DOHH2 (cell line): ENCODE measurements at regions not wholly inside any gene's neighbourhood (a gene's known extent, or its start where the extent isn't known, plus 50 kb on each side); places are given as distances from the start of the nearest gene placed in this dataset.

Source experiments
- H3F3A ChIP-seq: fragments of 200-600 bp; sonication (generic), shearing (Covaris generic); 2 replicates; pipeline ENCODE4 v1.6.0; 2016; ENCODE audit warnings: antibody characterized with exemption, mild to moderate bottlenecking; ENCODE audit not compliant: control insufficient read depth, insufficient read depth
- H3K27ac ChIP-seq: fragments of 200-600 bp; sonication (generic); 2 replicates; pipeline ENCODE4 v1.5.1; 2014; ENCODE audit warnings: low read depth, mild to moderate bottlenecking, low read length, moderate library complexity
- H3K27me3 ChIP-seq: fragments of 200-600 bp; sonication (generic); 2 replicates; pipeline ENCODE4 v1.6.1; 2014; ENCODE audit warnings: mild to moderate bottlenecking, low read length, mixed read lengths; ENCODE audit not compliant: control insufficient read depth
- H3K36me3 ChIP-seq: fragments of 200-600 bp; sonication (generic); 2 replicates; pipeline ENCODE4 v1.6.1; 2014; ENCODE audit warnings: mild to moderate bottlenecking, low read length, moderate library complexity, mixed read lengths; ENCODE audit not compliant: control insufficient read depth
- H3K4me1 ChIP-seq: fragments of 200-600 bp; sonication (generic); 2 replicates; pipeline ENCODE4 v1.6.1; 2014; ENCODE audit warnings: mild to moderate bottlenecking, low read length, mixed read lengths; ENCODE audit not compliant: control insufficient read depth
- H3K4me2 ChIP-seq: fragments of 200-600 bp; sonication (generic); 2 replicates; pipeline ENCODE4 v1.6.0; 2014; ENCODE audit warnings: mild to moderate bottlenecking, low read length, moderate library complexity
- H3K4me3 ChIP-seq: fragments of 200-600 bp; sonication (generic); 2 replicates; pipeline ENCODE4 v1.5.1; 2014; ENCODE audit warnings: mild to moderate bottlenecking, low read length, mixed read lengths
- H3K79me2 ChIP-seq: fragments of 200-600 bp; sonication (generic); 2 replicates; pipeline ENCODE4 v1.6.1; 2014; ENCODE audit warnings: mild to moderate bottlenecking, low read length, mixed read lengths; ENCODE audit not compliant: control insufficient read depth
- H3K9me2 ChIP-seq: fragments of 200-600 bp; sonication (generic); replicated peaks from 2 replicates; pipeline ENCODE4 v1.6.1; 2014; ENCODE audit warnings: mild to moderate bottlenecking, low read length, mixed read lengths; ENCODE audit not compliant: control insufficient read depth
- H3K9me3 ChIP-seq: fragments of 200-600 bp; sonication (generic); 2 replicates; pipeline ENCODE4 v1.6.1; 2014; ENCODE audit warnings: antibody characterized with exemption, low read length, mixed read lengths; ENCODE audit not compliant: control insufficient read depth, insufficient read depth
- H4K20me1 ChIP-seq: fragments of 200-600 bp; sonication (generic); 2 replicates; pipeline ENCODE4 v1.6.0; 2014; ENCODE audit warnings: low read depth, mild to moderate bottlenecking, antibody characterized with exemption, low read length, moderate library complexity; ENCODE audit not compliant: control insufficient read depth, insufficient read depth
- EZH2phosphoT487 ChIP-seq: fragments of 200-600 bp; sonication (generic); IDR thresholded peaks from 2 replicates; pipeline ENCODE4 v1.6.1; 2017; ENCODE audit warnings: borderline replicate concordance, mild to moderate bottlenecking, antibody characterized with exemption, low read length, moderate library complexity, mixed read lengths
- TF ChIP-seq, protein P1 (sequence below): fragments of 200-600 bp; sonication (generic); IDR thresholded peaks from one replicate; pipeline ENCODE4 v1.5.1; 2014; ENCODE audit warnings: antibody characterized with exemption, mild to moderate bottlenecking, low read depth, low read length; ENCODE audit not compliant: poor library complexity, severe bottlenecking

DNA sequence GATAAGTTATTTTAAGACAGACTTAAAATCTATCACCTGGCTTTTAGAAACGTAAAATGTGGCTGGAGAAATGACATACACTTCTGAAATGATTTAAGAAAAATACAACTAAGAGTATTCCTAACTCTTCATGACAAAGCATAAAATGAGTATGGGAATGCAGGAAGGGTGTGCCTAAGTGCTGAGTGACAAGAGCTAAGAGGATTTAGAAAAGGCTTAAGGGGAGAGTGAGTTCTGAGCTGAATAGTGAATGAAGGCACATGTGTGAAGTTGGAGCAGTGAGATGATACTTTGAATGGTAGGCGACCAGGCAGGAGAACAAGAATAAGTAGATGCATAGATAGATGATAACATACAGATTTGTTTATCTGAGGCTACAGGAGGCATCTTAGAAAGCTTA, 458.3 kb upstream of the TENM3 start:
- H3K27ac ChIP-seq: no peak overlapping the region
- H3K27me3 ChIP-seq: no peaks in the 10 kb centered on the region
- H4K20me1 ChIP-seq: no peaks in the 10 kb centered on the region
- H3K36me3 ChIP-seq: no peaks in the 10 kb centered on the region
- H3K9me3 ChIP-seq: peaks cover 6% of the 10 kb centered on the region; the same call in 1 of the 2 replicates
- H3K79me2 ChIP-seq: no peaks in the 10 kb centered on the region
- H3K4me3 ChIP-seq: no peak overlapping the region
- no peaks in the 10 kb centered on the region for H3F3A ChIP-seq
- no peaks in the 10 kb centered on the region for H3K9me2 ChIP-seq
- TF ChIP-seq EZH2phosphoT487: no peak
- TF ChIP-seq, protein P1, sequence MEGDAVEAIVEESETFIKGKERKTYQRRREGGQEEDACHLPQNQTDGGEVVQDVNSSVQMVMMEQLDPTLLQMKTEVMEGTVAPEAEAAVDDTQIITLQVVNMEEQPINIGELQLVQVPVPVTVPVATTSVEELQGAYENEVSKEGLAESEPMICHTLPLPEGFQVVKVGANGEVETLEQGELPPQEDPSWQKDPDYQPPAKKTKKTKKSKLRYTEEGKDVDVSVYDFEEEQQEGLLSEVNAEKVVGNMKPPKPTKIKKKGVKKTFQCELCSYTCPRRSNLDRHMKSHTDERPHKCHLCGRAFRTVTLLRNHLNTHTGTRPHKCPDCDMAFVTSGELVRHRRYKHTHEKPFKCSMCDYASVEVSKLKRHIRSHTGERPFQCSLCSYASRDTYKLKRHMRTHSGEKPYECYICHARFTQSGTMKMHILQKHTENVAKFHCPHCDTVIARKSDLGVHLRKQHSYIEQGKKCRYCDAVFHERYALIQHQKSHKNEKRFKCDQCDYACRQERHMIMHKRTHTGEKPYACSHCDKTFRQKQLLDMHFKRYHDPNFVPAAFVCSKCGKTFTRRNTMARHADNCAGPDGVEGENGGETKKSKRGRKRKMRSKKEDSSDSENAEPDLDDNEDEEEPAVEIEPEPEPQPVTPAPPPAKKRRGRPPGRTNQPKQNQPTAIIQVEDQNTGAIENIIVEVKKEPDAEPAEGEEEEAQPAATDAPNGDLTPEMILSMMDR: no peak
- H3K4me1 ChIP-seq: no peaks in the 10 kb centered on the region
- no peak overlapping the region for H3K4me2 ChIP-seq

DNA sequence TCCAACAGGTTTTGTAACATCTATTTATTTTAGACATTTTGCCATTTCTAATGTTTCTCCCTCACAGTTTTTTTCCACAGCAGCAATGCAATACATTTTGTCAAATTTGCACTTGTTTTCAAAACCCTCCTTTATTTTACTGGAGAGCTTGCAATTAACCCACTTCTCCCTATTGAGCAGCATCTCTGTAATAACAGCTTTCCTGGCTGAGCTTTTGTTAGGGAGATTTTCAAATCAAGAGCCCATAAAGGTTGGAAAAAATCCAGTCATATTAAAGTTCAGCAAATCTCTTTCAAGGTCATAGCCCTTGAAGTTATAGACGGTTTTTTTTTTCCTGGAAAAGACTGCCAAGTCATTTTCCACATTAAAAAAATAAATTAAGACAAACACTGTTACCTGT, 450.6 kb upstream of the TENM3 start:
- Histone ChIP-seq H3K4me1 (no peaks in the 10 kb centered on the region), H3K4me3 (no peak overlapping the region), H3K27me3 (no peaks in the 10 kb centered on the region), H3K4me2 (no peak overlapping the region), H4K20me1 (no peaks in the 10 kb centered on the region), H3F3A (no peaks in the 10 kb centered on the region), H3K9me3 (peaks cover 6% of the 10 kb centered on the region; the same call in 1 of the 2 replicates), H3K79me2 (no peaks in the 10 kb centered on the region), H3K36me3 (no peaks in the 10 kb centered on the region), H3K9me2 (no peaks in the 10 kb centered on the region), H3K27ac (no peak overlapping the region)
- no peak for TF ChIP-seq EZH2phosphoT487
- TF ChIP-seq, protein P1: no peak

DNA sequence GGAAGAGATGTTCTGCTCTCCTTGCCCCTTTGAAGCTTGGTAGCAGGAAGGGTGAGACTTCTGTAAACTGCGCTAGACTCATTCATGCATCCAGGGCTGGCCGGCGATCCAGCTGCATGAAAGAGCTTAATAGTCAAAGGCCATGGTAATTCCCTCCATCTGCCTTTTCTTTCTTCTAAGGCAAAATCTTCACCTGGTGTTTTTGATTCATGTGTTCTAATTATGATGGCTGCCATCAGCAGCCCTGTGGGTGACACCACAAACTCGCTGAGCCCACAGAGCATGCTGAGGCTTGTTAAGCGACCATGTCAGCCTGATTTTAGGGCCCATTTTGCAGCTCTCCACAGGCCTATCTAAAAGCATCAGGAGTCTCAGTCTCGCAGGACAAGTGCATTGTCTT, 450.1 kb upstream of the TENM3 start:
- H3K27ac ChIP-seq: no peak overlapping the region
- no peaks in the 10 kb centered on the region for H3K27me3 ChIP-seq
- no peak overlapping the region for H3K4me2 ChIP-seq
- H4K20me1 ChIP-seq: no peaks in the 10 kb centered on the region
- TF ChIP-seq, protein P1: no peak
- no peak for TF ChIP-seq EZH2phosphoT487
- H3K9me3 ChIP-seq: peaks cover 6% of the 10 kb centered on the region; the same call in 1 of the 2 replicates
- no peaks in the 10 kb centered on the region for H3K4me1 ChIP-seq
- H3K9me2 ChIP-seq: no peaks in the 10 kb centered on the region
- no peaks in the 10 kb centered on the region for H3K36me3 ChIP-seq
- H3K4me3 ChIP-seq: no peak overlapping the region
- no peaks in the 10 kb centered on the region for H3K79me2 ChIP-seq
- no peaks in the 10 kb centered on the region for H3F3A ChIP-seq
